Skin of body (tissue), 1 donor: ENCODE measurements at regions not wholly inside any gene's neighbourhood (a gene's known extent, or its start where the extent isn't known, plus 50 kb on each side); places are given as distances from the start of the nearest gene placed in this dataset.
"Not testable (repeated sequence)": the region's sequence is repeated elsewhere in the genome, so short reads cannot be mapped to it uniquely, and the experiment has no call there.

ENCODE experiments used
- DNase-seq: peaks from one replicate; lab custom pipeline; 2025; lab: John Stamatoyannopoulos, UW

DNA sequence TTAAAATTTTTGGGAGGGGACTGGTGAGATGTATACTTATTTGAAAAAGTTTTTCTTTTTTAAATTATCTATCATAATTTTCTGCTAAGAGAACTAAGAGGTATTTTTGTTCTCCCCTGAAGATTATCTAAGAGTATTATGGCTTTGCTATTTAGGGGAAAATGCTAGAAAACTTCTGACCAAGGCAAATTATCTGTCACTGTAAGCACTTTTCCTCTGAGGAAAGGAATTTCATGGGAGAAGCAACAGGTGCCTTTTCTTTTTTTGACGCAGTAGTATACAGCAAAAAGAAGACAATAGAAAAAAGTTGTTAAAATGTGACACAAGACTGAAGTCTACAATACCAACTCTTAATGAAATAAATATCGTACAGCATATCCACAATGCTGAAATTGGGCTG lies 201.6 kb upstream of the NANOGP8 start:
- no peak for DNase-seq

DNA sequence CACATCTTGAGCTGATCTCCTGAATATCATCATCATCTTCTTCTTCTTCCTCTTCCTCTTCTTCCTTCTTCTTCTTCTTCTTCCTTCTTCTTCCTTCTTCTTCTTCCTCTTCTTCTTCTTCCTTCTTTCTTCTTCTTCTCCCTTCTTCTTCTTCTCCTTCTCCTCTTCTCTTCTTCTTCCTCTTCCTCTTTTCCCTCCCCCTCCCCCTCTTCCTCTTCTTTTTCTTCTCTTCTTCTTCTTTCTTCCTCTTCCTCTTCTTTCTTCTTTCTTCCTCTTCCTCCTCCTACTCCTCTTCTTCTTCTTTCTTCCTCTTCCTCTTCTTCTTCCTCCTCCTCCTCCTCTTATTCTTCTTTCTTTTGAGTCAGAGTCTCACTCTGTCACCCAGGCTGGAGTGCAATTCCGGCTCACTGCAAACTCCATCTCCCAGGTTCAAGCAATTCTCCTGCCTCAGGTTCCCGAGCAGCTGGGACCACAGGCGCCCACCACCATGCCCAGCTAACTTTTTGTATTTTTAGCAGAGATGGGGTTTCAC lies 197.9 kb upstream of the NANOGP8 start:
- DNase-seq, result no peak

GRCh38 chr15:35281515-35281914 lies 196.4 kb upstream of the NANOGP8 start:
- DNase-seq, result peak; percentile 9

DNA sequence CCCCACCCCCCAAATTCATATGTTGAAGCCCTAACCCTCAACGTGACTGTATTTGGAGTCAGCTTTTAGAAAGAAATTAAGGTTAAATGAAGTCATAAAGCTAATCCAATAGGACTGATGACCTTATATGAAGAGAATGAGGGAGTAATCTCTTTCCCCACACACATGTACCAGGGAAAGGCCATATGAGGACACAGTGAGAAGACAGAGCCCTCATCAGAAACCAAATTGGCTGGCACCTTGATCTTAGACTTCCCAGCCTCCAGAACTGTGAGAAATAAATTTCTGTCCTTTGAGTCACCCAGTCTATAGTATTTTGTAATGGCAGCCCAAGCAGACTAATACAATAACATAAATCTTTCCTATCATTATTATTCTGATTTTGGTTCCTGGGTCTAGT lies 194.7 kb upstream of the NANOGP8 start:
- no peak for DNase-seq

- DNase-seq, result no peak
Observed at GRCh38 chr15:35271371-35272043, 186.4 kb upstream of the NANOGP8 start.

DNA sequence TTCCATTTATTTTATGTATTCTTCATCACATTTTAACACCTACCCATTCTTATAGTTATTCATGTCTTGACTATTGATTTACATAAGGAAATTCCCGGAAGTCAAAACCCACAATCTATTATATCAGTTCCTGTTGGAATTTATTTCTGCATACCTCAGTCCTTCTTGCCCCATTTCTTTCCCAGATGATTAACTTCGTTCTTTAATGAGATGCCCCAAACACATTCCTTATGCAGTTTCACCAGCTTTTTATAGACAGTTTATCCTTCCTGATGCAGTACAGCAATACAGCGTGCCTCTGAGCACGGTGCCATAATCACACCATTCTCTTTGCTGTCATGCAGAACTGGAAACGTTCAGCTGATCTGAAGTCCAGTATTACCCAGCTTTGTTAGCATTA lies 175.8 kb upstream of the NANOGP8 start:
- no peak for DNase-seq

DNA sequence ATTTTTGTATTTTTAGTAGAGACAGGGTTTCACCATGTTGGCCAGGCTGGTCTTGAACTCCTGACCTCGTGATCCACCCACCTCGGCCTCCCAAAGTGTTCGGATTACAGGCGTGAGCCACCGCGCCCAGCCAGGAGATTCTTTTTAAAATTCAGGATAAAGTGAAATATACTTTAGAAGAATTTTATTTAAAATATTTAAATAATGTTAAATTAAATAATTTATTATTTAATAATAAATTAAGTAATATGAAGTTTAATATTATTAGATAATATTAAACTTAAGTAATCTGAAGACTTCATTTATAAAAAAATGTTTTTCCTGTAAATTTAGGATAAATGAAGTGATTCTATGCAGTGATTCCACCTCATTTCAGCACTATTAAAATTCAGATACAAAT lies 175.2 kb upstream of the NANOGP8 start:
- DNase-seq, result not testable (repeated sequence)

DNA sequence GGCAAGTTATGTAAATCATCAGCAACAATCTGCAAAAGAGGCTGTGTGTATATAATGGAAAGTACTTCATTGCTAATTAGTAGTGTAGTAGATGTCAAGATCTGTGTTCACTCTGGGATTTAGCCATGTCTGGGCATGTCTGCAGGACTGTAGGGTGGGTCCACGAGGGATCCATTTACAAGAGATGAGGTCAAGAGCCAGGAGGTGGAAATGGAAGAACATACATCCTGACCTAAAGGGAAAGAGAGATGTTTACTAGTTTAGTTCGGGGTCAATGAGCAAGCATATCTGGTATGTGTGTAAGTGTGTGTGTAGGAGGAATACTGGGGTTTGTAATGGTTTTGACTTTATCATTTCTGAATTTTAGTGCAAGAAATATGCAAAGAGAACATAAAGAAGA lies 171.5 kb upstream of the NANOGP8 start:
- DNase-seq, result no peak

GRCh38 chr15:35256141-35256540 lies 171.0 kb upstream of the NANOGP8 start:
- DNase-seq, result no peak

DNA sequence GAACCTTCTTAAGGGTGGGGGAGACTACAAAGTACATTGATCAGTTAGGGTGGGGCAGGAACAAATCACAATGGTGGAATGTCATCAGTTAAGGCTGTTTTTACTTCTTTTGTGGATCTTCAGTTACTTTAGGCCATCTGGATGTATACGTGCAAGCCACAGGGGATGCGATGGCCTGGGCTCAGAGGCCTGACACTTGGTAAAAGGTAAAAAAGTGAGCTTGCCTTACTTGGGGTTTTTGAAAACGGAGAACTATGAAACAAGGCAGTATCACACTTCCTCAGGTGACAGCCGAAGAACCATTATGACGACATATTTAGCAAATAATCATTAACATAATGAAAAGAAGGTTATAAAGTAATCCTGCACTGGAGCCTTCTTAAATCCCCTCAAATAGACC lies 169.8 kb upstream of the NANOGP8 start:
- not testable (repeated sequence) for DNase-seq

DNA sequence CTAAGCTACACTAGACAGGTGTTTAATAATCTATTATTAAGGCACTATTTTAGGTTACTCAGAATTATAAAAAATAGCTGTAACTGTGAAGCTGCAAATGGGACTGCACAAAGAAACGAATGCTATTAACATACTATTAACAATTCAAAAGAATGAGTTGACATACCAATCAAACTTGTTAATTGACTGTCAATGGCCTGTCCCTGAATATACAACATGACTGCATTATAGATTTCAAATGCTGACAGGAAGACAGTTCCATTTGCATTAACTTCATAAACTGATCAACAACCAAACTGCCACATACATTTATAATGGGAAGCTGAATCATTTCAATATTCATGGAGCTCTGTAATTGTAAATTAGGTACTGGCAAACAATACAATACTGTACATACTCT lies 169.0 kb upstream of the NANOGP8 start:
- no peak for DNase-seq

DNA sequence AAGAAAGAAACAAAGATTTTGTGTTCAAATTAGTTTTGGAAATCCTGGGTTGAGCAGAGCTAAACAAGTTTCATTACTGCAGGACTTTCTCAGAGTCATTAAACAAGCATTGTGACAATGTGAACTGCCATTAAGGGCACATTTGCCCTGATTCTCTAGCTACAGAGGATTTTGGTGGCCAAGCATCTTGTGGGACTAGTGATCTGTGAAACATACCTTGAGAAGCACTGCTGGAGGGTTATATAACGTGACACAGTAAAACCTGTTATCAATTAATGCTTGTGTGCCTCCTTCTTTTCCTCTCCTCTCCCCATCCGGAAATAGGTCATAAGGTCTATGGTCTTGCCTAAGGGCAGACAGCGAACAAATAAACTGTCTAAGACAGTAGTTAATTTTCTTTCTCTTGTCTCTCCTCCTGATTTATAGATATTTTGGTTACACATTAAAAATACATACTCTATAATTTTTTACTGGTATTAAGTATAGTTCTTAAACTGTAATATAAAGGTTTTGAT lies 167.3 kb upstream of the NANOGP8 start:
- no peak for DNase-seq

DNA sequence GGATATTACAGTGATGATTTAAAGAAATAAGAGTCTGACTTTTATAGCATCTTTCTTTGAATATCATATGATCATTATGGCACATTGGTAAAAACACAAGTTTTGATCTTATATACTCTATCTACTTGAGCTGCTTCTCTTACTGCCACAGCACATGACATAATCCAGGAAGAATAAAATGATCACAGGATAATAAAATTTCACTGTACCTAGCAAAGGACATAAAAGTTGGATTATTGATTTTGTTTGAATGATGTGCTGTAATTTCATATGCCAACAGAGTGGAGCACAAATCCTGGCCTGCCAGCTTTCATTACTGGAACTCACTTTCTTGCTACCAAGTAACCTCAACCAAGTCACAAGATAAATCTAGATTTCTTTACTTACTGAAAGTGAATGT lies 162.1 kb upstream of the NANOGP8 start:
- DNase-seq, result no peak

DNA sequence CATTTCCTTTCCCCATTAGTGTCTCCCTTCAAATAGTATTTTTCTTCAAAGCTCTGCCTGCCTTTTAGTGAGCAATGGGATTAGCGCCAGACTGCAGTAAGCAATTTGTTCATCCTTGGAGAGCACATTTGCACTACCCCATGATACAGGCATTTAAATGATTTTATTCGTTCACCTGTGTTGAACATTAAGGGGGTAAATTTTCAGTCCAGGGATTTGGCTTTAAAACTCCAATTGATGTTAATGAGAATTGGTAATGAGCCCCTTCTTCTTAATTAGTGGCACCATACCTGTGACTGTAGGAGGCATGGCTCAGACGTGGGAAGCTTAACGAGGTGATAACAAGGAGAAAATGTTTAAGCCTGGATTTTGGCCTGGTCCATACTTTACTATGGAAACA lies 161.4 kb upstream of the NANOGP8 start:
- DNase-seq, result no peak

GRCh38 chr15:35245681-35246080 lies 160.6 kb upstream of the NANOGP8 start:
- DNase-seq, result not testable (repeated sequence)

DNA sequence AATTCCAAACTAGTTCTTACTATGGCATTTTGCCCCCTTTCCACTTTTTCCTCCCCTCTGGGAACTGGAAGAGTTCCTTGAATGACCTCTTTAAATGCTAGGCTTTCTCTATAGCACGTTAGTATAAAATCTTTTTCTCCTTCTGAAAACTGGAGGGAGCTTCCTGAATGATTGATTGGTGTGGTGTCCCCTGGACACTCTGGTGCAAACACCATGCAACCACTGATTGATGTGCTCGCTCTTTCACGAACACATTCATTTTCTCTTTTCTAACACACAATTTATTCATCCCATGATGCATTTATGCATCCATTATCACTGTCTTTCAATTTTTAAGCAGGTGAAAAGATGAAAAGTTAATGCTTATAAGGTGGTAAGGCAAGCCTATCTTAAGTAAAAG lies 159.1 kb upstream of the NANOGP8 start:
- no peak for DNase-seq

- no peak for DNase-seq
Observed at GRCh38 chr15:35243758-35244157, 158.7 kb upstream of the NANOGP8 start.

GRCh38 chr15:35239693-35240092 lies 154.6 kb upstream of the NANOGP8 start:
- not testable (repeated sequence) for DNase-seq

GRCh38 chr15:35238448-35238847 lies 153.4 kb upstream of the NANOGP8 start:
- DNase-seq, result not testable (repeated sequence)

DNA sequence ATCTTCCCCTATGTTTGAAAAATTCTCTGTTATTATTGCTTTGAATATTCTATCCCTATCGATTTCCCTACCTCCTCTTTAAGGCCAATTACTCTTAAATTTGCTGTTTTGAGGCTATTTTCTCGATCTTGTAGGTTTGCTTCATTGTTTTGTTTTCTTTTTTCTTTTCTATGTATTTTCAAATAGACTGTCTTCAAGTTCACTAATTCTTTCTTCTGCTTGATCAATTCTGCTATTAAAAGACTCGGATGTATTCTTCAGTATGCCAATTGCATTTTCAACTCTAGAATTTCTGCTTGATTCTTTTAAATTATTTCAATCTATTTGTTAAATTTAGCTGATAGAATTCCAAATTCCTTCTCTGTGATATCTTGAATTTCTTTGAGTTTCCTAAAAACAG lies 144.0 kb upstream of the NANOGP8 start:
- DNase-seq, result no peak

DNA sequence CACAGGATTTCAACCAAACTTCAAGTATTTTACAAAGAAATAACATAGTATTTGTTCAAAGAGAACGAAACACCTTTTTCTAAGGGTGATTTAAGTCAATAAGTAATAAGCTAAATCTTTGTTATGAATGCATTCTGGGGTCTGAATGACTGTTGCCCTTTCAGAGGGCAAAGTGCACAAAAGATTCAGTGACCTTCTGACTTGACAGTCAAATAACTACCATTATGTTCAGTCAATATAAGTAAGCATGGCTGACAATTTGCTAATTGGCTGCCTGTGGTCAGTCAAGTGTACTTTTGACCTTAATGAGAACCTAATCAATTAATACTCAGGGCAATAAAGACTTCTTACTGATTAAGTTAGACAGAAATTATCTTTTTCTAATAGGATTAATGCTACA lies 133.1 kb upstream of the NANOGP8 start:
- DNase-seq, result no peak

GRCh38 chr15:35215093-35215492 lies 130.0 kb upstream of the NANOGP8 start:
- no peak for DNase-seq

DNA sequence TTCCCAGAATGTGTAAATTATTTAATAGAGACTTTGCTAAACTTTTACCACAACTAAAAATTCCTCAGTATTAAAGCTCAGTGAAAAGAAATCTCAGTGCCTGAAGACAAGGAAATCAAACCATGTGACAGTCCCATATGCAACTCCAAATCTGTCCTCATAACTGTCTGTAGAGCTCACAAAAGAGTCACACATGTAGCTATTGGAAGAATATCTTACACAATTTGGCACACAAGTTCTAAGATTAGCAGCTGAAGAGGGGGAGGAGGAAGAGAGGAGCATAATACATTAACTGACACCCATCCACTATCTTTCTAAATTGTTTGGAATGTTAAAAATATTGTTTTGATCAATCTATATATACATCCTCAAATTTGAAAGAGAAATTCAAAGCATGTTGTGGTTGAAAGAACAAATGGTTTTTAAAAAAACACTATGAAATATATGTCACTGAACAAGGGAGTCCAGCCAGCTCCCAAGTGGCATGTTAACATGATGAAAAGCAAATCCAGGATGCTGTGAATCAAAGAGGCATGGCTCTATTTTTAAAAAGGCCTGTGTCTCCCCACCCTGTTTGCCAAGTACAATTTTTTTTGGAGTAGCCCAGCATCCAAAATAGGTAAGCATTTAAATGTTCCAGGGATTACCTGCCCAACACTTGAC lies 126.3 kb upstream of the NANOGP8 start:
- DNase-seq, result peak; percentile 62
